GM10266 (cell line): ENCODE measurements at regions not wholly inside any gene's neighbourhood (a gene's known extent, or its start where the extent isn't known, plus 50 kb on each side); places are given as distances from the start of the nearest gene placed in this dataset.

Experiments
- DNase-seq: peaks from one replicate; pipeline ENCODE4 v3.0.0; 2012; ENCODE audit errors: extremely low spot score
- TF ChIP-seq, protein P1 (sequence below): IDR thresholded peaks from 2 replicates; pipeline ENCODE4 v1.5.1; 2012; ENCODE audit warnings: mild to moderate bottlenecking, low read depth; ENCODE audit not compliant: control insufficient read depth, insufficient read depth; ENCODE audit errors: missing control alignments

DNA sequence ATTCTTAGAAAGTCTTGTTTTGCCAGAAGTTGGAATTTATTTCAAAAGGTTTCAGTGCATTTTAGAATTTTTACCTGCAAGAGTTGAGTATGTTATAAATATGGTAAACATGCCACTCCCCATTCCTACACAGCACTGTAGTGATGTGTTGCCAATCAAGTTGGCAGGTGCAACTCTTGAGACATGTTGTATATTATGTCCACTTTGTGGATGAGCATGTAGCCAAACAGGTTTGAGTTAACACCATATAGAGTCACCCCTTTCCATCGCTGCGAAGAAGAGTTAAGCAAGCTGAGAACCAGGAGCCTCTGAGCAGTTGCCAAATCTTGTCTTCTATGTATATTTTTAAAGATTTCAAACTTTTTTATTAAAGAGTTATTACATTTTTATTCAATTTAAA lies 359.8 kb downstream of the LMO7 start:
- TF ChIP-seq, protein P1, sequence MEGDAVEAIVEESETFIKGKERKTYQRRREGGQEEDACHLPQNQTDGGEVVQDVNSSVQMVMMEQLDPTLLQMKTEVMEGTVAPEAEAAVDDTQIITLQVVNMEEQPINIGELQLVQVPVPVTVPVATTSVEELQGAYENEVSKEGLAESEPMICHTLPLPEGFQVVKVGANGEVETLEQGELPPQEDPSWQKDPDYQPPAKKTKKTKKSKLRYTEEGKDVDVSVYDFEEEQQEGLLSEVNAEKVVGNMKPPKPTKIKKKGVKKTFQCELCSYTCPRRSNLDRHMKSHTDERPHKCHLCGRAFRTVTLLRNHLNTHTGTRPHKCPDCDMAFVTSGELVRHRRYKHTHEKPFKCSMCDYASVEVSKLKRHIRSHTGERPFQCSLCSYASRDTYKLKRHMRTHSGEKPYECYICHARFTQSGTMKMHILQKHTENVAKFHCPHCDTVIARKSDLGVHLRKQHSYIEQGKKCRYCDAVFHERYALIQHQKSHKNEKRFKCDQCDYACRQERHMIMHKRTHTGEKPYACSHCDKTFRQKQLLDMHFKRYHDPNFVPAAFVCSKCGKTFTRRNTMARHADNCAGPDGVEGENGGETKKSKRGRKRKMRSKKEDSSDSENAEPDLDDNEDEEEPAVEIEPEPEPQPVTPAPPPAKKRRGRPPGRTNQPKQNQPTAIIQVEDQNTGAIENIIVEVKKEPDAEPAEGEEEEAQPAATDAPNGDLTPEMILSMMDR = no peak
- DNase-seq = no peak

DNA sequence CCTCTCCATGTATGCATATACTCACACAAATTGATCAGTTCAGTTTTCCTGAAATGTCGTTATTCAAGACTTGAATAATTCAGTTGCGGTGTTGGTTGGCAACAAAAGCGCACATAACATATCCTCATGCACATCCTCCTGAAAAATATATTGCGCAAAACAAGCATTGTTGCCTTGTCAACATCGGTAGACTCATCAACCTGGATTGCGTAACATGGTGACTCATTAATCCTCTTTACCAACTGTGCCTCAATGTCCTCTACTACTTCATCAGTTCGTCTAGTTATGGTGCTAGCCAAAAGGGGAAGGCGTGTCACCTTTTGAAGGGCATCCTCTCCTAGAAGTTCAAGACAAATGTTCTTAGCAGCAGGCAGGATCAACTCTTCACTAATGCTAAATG lies 357.7 kb downstream of the LMO7 start:
- no peak for DNase-seq
- TF ChIP-seq, protein P1 = no peak

DNA sequence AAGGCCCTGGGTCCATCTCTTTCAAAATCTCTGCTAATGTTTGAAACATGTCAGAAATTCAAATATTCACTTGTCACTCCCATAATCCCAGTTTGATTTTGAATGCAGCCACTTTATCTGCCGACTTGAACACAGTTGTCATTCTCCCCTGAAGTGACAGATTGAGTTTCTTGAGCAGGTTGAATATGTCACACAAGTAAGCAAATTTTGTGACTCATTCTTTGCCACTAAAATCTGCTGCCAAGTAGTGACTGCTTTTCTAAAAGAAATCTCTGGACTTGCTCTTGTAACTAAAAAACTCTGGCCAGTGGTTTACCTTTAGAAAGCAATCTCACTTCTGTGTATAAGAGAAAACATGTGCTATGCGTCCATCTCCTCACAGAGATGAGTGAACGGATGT lies 357.1 kb downstream of the LMO7 start:
- no peak for DNase-seq
- TF ChIP-seq, protein P1 = no peak

DNA sequence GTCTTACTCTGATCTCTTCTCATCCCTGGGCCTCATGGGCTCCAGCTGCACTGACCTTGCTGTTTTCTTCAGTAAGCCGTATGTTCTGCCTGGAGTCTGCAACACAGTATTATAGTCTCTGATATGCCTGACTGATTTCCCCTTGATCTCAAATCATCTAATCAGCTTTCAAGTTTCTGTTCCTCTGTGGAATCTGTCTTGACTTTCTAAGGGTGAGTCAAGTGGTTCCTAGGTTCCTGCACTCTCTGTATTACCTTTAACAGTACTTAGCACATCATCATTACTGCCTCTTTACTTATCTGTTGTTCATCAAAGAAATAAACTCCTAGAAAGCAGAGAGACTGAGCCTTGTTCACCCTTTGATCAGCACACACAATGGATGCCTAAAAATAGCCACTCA lies 350.7 kb downstream of the LMO7 start:
- TF ChIP-seq, protein P1 = no peak
- peak; percentile 16 for DNase-seq

DNA sequence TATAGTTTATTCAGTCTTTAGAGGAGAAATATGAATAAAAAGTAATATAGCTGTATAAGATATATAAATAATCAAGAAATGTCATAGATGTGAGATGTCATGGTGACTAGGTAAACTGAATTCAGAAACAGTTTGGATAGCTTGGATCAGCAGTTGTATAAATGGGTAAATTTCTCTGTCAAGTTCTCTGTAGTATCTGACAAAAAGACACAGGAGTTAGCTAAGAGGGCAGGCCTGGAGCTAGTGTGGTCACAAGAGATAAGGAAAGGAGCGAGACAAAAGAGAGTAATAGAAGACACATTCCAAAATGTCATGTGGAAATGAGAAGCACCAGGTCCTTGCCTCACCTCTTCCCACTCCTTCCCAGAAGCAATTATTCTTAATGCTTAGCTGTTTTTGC lies 349.0 kb downstream of the LMO7 start:
- DNase-seq = no peak
- TF ChIP-seq, protein P1 = no peak

DNA sequence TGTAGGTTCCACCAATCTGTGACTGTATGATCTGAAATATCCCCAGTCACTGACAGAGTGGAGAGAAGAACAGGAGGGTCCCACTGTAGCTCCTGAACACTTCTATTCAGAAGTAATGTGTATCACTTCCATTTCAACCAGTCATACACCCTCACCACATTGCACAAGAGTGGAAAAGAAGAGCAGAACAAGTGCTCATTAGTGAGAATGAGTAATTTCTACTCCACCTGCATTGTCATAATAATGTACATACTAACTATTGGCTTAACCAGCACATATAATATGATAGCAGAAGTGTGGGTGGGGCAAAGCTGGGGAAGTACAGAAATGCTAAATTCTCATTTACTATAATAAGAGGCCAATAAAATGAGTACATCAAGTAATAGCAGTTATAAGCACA lies 342.7 kb downstream of the LMO7 start:
- TF ChIP-seq, protein P1 = no peak
- DNase-seq = no peak

DNA sequence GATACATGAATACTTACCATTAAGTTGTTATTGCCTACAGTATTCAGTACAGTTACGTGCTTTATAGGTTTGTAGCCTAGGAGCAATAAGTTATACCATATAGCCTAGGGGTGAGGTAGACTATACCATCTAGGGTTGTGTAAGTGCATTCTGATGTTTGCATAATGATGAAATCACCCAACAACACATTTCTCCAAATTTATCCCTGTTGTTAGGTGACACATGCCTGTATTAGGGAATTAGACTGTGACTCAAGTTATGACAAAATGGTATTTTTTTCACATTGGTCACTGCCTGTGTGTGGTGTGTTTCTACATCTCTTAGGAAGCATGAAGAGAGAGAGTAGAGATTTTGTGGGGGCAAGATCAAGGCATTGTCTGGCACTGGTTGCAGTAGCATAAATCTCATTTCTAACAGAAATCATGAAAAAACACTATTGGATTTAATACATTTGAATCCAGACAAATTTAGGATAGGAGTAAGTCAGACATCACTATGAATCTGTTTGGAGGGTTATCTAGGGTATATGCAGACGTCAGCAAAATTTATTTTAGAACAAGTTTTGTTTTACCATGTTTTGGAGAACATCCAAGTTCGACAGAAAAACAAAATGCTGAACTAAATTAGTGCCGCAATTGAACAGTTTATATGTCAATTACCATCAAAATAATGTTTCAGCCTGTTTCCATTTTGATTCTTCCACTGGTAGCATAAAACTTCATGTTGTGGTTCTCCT lies 332.1 kb downstream of the LMO7 start:
- TF ChIP-seq, protein P1 = no peak
- no peak for DNase-seq
